NCI-H1694 treated with DMSO at 0.1 percent for 48 hours (cell line): ENCODE measurements at regions not wholly inside any gene's neighbourhood (a gene's known extent, or its start where the extent isn't known, plus 50 kb on each side); places are given as distances from the start of the nearest gene placed in this dataset.
"Not testable (repeated sequence)": the region's sequence is repeated elsewhere in the genome, so short reads cannot be mapped to it uniquely, and the experiment has no call there.

Experiments
- DNase-seq: peaks from one replicate; lab custom pipeline; 2025; lab: John Stamatoyannopoulos, UW

DNA sequence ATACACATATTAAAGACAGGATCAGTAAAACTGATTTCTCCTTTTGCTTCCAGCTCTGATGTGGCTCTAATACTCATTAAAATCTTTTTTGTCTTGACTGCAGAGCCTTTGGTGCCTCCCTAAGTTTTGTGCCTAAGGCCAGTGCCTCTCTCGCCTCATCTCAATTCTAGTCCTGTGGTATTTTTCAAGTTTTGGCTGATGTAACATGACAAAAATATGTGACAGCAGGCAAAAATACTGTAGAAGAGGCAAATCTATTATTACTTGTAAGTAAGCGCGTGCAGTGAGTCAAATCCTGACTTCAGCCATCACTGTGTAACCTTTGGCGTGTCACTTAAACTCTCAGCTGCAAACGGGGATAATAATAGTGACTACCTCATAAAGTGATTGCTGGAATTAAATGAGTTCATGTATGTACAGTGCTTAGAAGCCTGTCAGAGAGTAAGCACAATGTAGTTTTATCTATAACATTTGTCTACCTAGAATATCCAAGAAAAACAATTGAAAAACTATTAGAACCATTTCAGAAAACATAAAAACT, 74.0 kb downstream of the MAB21L3 start:
- DNase-seq = no peak

DNA sequence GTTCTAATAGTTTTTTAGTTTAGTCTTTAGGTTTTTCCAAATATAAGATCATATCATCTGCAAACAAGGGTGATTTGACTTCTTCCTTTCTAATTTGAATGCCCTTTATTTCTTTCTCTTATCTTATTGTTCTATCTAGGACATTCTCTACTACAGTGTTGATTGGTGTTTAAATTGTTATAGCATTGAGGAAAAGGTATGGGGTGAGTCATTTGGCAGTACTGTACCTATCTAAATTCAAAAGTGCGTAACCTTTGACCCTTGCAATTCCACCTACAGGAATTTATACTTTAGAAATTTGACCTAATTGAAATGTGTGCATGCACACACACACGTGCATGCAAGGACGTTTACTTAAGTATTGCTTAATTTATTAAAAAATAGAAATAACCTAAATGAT, 78.3 kb downstream of the MAB21L3 start:
- no peak for DNase-seq

DNA sequence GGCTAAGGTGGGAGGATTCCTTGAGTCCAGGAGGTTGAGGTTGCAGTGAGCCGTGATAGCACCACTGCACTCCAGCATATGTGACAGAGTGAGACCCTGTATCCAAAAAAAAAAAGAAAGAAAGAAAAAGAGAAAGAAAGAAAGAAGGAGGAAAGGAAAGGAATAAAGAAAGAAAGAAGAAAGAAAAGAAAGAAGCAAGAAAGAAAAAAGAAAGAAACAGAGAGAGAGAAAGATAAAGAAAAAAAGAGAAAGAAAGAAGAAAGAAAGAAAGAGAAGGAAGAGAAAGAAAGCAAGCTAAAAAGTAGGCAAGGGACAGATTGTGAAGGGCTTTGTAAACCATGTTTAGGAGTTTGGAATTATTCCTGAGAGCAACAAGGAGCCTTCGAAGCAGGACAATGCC, 80.1 kb downstream of the MAB21L3 start:
- DNase-seq = no peak

DNA sequence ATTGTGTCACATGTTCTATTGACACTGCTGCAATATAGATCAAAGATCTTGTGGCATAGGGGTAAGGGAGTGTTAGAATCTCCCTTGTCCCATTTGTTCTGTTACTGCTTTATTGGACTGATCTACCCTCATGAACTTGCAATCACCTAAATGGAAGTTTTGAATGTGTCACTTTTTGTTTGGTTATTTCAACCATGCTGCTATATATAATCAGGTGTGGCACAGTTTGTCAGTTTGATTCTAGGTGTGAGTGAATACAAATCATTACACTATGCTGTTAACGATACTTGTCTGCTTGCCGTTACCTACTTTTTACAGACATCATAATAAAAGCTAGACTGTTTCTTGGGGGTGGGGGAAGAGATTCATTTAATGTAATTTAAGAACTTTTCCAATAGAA, 82.6 kb downstream of the MAB21L3 start:
- DNase-seq = no peak

DNA sequence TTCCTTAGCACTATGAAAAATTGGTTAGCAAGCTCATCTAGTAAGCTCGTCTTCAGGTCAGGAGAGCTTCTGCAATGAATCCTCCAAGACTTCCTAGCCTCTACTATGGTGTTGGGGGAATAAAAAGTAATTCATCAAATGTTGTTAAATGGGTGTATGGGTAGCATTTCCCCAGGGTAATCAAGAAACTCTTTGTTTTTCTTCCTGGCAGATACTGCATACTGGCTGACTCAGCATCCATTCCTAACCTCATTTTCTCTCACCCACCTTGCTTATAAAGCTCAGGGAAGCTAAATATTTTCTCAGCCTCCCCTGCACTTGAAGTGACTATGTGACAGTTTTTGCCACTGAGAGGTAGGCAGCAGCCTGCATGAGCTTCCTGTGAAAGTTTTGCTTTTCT, 83.4 kb downstream of the MAB21L3 start:
- DNase-seq = no peak

DNA sequence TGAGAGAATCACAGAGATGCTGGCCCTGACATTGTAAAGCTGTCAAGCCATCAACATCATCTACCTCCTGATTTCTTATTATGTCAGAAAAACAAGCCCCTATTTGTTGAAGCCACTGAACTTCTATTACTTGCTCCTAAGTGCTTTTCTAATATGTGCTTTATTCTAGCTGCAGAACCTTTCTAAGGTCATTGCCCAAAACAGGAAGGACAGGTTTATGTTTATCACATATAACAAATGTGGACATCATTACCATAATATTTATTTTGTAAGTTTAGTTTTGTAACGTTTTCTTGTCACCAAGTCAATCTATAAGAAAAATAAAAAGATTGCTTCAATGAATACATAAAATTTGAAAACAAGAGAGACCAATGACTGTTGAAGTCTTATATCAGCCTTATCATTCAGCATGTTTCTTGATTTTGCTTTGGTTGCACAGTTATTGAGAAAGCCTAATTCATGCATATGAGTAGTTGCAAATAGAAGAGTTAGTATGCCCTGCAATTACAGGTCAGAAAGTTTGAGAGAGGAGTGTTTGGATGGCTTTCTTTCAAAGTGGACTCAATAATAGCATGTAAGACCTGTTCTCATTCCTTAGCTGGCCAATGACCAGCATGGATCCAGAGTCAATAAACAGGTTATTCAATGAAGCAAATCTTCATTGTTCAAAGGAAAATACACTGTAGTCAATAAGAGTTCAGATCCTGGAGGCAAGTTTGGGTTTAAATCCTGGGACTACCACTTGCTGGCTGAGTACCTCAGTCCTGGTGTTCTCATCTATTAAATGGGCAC, 84.1 kb downstream of the MAB21L3 start:
- no peak for DNase-seq

DNA sequence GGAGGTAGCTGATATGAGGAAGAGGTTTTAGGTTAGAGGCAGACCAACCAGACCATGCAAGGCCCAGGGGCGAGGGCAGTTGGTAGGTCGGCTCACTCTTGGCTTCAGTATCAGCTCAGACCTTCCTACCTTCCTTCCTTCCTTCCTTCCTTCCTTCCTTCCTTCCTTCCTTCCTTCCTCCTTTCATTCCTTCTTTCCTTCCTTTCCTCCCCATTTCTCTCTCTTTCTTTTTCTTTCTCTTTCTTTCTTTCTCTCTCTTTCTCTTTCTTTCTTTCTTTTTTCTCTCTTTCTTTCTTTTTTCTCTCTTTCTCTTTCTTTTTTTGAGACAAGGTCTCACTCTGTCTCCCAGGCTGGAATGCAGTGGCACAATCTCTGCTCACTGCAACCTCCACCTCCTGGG, 89.1 kb downstream of the MAB21L3 start:
- DNase-seq = not testable (repeated sequence)

DNA sequence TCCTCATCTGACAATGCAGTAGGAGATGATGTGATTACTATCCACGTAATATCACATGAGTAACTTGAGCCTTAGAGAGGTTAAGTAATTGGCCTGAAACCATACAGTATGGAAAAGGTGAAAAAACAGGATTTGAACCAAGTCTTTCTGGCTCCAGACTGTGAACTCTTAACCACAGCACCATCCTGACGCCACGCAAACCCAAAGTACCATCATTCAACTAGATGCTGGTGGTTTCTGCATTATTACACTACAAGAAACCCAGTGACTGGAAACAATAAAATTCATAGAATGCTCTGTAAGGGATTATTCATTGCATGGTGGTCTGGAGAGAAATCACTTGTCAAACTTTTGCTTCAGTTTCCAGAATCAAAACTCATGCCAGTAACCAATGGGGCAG, 90.7 kb downstream of the MAB21L3 start:
- DNase-seq = no peak

DNA sequence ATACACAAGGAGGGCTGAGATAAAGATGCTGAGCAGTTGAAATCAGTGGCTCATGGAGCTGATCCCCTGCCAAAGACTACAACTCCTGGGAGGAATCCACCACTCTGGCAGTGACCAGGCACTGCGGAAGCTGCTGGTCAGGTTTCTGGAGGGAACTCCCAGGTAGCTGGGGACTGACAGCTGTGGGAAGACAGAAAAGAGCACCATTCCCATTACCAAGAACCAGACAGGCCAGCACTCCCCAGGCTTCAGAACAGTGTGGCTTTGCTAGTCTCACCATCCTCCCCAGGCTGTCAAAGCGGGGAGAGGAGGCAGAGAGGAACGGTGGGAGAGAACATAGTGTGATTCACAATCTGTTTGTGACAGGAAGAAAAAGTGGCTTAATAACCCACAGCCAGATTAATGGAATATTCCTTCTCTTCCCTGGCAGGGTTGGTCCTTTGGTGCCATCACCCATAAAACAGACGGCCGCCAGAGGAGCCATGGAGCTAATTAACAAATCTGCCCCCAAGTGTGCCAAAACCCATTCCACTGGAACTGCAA, 92.1 kb downstream of the MAB21L3 start:
- peak; percentile 40 for DNase-seq

DNA sequence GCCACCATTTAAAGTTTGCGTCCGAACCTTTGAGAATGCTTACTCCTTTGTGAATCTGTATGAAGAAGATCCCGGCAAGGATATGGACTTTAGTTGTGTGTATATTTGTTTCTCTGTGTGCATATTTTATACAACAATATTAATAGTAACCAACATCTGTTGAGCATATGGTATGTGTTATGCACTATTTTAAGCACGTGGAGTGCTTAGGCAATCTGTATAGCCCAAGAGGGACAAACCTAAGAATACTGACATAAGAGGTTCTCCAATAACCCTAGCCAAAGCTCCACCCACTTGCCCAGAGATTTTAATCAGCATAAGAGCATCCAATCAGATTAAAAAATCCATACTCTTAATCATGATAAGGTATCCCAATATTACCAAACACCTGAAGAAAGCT, 92.7 kb downstream of the MAB21L3 start:
- DNase-seq = peak; percentile 25

DNA sequence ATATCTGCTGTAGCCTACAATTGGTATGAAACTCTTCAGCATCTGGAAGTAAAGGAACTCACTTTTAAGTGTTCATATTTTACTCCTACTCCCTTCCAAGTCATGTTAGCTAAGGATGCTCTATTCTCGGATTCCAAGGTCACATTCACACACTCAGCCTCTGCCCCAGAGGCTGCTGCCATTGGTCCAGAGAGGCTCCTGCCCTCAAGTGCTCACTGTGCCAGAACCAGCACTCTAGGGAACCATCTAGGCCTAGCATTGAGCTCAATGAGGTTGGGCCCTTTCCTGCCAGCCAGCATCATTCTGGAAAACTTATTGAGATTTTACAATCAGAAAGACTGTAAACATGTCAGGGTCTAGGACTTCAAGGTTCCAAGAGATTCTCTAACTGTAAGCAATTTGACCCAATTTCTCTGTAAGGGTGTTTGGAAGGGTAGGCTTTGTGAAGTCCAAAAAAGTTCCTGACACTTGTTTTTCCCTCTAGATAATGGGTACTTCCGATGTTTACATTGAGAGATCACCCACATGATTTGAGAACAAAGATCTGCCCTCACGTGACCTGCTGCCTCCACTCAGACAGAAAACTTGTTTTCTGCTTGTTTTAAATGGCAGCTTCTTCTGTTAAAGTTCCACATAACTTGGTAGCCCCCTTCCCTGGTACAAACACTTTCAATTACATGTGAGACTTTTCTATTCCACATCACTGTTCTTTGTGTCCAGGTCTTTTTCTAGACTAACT, 94.9 kb downstream of the MAB21L3 start:
- DNase-seq = no peak

DNA sequence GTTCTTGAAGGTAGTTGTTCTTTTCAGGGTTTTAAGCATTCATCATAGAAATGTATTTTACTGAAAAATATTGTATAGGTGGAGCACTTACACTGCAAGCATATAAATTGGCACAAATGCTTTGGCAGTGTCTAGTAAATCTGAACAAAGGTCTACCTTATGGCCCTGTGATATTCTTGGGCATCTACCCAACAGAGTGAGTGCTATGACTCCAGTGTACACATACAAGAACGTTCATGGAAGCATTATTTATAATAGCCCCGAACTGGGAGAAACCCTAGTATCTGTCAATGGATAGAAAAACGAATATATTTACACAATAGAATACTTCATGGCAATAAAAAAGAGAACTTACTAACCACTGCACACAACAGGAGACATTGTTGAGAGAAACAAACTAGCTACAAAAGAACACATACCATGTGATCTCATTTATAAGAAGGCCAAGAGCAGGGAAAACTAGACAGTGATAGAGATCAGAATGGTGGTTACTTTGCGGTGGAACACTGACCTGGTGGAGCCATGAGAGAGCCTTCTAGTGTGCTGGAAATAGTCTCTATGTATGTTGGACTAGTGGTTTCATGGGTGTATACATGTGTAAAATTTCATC, 96.0 kb downstream of the MAB21L3 start:
- DNase-seq = no peak

DNA sequence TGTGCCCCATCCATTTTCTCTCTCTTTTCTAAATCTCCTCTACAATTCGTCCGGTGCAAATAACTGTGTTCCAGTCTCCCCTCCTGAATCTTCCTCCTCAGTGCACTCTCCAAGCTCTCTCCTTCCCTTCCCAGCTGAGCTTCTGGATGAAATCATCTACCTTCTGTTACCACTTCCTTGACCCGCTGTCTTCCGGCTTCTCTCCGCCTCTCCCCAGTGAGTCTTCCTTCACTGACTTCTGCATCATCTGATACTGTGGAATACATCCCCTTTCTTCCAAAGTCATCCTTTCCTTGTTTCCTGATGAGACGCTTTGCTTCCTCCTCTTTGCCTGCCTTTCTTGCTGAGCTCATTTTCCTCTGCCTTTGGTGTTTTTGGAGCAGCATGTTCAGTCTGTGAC, 96.9 kb downstream of the MAB21L3 start:
- DNase-seq = no peak

DNA sequence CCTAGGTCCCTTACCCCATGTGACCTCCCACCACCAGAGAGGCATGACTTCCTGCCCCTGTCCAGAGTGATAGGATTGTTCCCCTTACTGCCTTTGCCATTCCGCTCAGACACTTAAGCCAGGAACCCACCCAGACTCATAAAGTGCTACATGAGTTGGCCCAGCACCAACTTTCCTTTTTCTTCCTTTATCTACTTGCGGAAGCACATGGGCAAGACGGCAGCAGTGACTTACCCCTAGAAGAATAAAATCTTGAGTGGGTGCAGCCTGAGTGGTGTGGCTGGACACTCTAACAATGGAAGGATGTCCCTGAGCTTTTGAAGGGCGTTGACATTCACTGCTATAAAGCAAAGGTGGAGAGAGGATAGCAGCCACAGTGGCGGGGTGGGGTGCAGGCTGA, 100.1 kb downstream of the MAB21L3 start:
- DNase-seq = no peak

DNA sequence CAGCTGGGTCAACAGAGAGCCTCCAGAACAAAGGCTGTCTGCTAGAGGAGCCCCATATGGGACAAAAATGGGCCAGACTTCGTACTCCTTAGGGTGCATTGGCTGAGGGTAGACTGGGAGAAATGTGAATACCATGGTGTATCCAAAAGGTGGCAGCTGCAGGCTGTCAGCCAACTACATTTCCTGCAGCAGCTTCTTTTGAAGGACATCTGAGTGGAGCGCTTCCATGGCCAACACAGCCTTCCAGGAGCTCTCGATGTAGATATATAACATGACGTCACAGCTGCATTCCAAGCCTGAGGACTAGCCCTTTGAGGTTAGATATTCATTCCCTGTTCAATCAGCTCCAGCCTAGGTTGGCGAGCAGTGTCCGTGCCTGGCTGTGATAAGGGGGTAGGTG, 107.7 kb downstream of the MAB21L3 start:
- DNase-seq = no peak

DNA sequence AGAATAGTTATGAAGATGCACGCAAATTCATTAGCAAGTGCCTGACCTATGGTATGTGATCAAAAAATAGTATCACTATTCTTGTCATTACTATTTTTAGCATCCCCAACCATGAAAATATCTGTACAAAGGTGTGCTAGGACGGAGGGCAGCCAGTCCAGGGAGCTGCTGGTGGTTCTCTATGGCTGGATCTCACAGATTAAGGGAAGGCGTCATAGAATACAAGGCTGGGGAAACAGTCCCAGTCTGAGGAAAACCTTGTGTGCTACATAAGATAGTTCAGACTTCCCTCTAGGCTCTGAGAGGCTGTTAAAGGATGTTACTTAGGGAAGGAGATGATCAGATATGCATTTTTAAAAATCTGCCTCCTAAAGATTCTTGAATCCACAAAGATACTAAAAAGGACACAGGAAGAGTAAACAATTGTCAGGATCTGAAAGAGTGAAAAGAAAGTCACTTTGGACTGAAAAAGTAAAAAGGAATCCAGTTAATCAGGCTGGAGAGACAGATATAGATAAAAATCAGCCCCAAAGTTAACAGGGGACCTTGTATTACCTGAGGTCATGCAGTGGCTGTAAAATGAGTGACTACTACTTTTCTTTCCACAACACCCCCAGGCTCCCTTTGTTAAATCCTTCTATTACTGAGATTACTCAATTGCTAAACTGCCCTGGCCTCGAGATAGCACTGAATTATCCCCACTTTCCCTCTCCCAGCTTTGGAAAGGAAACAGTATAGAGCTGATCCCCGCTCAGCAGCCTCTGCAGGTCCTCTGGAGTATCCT, 108.6 kb downstream of the MAB21L3 start:
- no peak for DNase-seq

DNA sequence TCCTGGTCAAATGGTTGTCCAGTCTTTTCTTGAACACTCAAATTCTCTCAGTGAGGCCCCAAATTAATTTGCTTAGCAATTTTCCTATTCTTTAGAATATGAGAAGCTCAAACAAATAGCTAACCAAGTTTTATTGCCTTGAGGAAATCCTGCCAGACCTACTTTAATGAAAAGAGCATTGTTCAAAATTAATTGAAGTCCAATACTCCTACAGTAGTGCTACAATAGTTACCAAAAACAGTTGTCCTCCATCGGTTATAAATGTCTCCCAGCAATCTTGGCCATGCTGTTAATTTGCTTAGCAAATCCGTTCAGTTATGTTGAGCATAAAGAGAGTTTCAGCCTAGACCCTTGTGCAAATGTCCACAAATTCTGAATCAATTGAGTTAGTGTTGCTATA, 112.9 kb downstream of the MAB21L3 start:
- DNase-seq = no peak

DNA sequence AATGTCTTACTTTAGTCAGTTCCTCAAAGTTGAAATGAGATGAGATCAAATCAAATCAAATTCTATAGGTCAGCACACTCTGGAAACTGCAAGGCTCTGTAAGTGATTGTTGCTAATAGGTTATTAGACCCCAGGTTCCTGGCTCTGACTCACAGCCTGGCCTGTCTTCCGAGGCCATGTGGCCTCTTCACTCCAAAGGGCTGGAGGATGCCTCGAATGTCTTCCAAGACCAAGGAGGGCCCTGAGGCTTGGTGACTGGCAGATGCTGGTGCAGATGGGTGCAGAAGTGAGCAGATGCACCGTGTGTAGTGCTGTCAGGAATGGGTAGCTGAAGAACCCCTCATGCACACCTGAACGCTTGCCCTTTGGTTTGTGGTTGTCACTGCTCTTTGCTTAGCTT, 113.4 kb downstream of the MAB21L3 start:
- DNase-seq = no peak

DNA sequence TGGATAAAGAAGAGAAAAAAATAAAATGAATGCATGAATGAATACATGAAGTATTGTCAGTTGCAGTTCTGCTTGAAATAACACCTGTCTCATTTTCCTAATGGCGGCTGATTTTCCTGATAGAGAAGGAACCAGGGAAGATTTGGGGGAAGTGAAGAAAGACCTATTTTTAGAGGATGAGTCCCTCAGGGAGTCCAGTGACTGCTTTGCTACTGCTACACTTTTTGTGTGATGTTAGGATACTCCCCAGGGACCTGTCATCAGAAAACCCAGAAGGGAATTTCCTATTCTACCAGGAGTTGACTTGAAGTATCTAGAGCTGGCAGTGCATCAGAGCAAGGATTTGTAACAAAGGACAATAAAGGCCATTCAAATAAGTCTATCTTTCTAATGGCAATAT, 114.8 kb downstream of the MAB21L3 start:
- DNase-seq = no peak

DNA sequence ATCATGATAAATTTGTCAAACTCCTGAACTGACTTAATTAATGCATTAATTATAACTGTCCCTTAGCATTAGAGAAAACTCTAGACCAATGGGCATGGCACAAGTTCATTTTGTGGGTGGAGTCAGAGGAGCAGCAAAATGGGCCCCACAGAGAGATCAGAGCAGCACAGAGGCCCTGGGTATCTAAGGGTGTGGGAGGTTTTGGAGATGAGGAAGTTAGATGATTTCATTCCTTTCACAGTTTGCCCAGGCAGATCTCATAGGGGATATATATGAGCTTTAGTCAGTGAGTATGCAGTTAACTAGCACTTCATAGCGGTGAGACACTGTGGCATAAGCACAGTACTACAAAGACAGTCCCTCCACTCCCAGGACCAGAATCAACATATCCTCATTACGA, 117.3 kb downstream of the MAB21L3 start:
- no peak for DNase-seq

DNA sequence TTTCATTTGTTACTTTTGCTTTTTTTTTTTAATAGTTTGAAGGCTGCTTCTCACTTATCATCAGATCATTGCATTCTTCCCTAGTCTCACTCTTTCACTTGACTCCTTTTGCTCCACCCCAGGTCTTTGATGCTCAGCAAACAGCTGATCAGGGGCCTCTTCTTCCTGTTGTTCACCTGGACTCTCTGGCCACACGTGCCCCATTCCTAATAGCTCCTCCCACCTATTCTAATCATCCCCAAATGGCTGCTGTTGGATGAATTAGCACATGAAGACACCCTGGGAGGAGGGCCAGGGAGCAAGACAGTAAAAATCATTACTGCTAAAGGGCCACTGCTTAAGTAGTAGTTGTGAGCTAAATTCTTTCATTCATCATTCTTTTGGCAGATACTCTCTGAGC, 119.5 kb downstream of the MAB21L3 start:
- DNase-seq = no peak

DNA sequence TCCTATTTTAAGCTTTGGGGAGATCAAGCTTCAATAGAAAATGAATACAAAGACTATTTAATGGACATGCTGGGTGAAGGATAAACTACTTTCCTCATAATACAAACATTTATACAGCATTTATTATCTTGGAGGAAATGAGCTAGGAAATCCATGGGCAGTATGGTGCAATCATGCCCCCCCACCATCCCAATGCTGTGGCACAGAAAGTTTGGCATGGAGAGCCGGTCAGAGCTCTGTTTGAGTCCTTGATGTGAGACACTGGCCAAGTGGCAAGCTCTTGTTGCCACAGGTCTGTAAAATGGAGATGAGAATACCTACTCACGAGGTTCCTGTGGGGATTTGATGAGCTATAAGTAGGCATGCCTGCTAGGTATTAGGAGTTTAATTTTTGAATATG, 120.6 kb downstream of the MAB21L3 start:
- DNase-seq = no peak
